WTC11 (cell line): ENCODE measurements at regions not wholly inside any gene's neighbourhood (a gene's known extent, or its start where the extent isn't known, plus 50 kb on each side); places are given as distances from the start of the nearest gene placed in this dataset.

ENCODE experiments used
- ATAC-seq: fragments of 200-7000 bp; cut with Tn5 transposase; 2 replicates; pipeline ENCODE4 v1.10.0; 2021; ENCODE audit warnings: mild to moderate bottlenecking, moderate library complexity
- CTCF ChIA-PET: fragments of 300-600 bp; sonication (Branson Sonifier 250); formaldehyde crosslinking; loops from one replicate; lab custom pipeline; 2021; ENCODE audit warnings: antibody characterized with exemption; lab: Charles Lee
- POLR2A ChIA-PET: fragments of 350-600 bp; sonication (Branson Sonifier 250); formaldehyde crosslinking; loops from one replicate; lab custom pipeline; 2021; ENCODE audit warnings: antibody characterized with exemption; lab: Charles Lee
- DNase-seq: peaks from one replicate; pipeline ENCODE4 v3.0.0; 2021; ENCODE audit warnings: low spot score
- H3K27ac Mint-ChIP-seq: 2 replicates; pipeline ENCODE4 v1.8.0; 2021; ENCODE audit warnings: mixed read lengths
- H3K27me3 Mint-ChIP-seq: 2 replicates; pipeline ENCODE4 v1.8.0; 2021; ENCODE audit warnings: low read depth, mild to moderate bottlenecking, moderate library complexity, mixed read lengths
- H3K36me3 Mint-ChIP-seq: 2 replicates; pipeline ENCODE4 v1.8.0; 2021; ENCODE audit warnings: mixed read lengths
- H3K4me1 Mint-ChIP-seq: 2 replicates; pipeline ENCODE4 v1.8.0; 2022; ENCODE audit warnings: mixed read lengths
- H3K4me3 Mint-ChIP-seq: 2 replicates; pipeline ENCODE4 v1.8.0; 2021; ENCODE audit warnings: mild to moderate bottlenecking, moderate library complexity, mixed read lengths
- H3K9me3 Mint-ChIP-seq: 2 replicates; pipeline ENCODE4 v1.8.0; 2021; ENCODE audit warnings: mixed read lengths
- AFF4 ChIP-seq: sonication (generic); formaldehyde crosslinking; IDR thresholded peaks from 2 replicates; pipeline ENCODE4 v1.8.1; 2023; ENCODE audit warnings: mild to moderate bottlenecking, missing genetic modification reagents, borderline replicate concordance
- ATF6 ChIP-seq: sonication (generic); formaldehyde crosslinking; IDR thresholded peaks from 2 replicates; pipeline ENCODE4 v1.8.1; 2023; ENCODE audit warnings: mild to moderate bottlenecking, missing genetic modification reagents
- CREB1 ChIP-seq: sonication (generic); formaldehyde crosslinking; IDR thresholded peaks from 2 replicates; pipeline ENCODE4 v1.8.0; 2023; ENCODE audit warnings: mild to moderate bottlenecking, missing genetic modification reagents
- CREM ChIP-seq: sonication (generic); formaldehyde crosslinking; IDR thresholded peaks from 2 replicates; pipeline ENCODE4 v1.8.1; 2022; ENCODE audit warnings: mild to moderate bottlenecking, missing genetic modification reagents, moderate library complexity
- FOXK1 ChIP-seq: sonication (generic); formaldehyde crosslinking; IDR thresholded peaks from 2 replicates; pipeline ENCODE4 v1.8.0; 2022; ENCODE audit warnings: mild to moderate bottlenecking, moderate library complexity, missing genetic modification reagents
- IRF2 ChIP-seq: sonication (generic); formaldehyde crosslinking; IDR thresholded peaks from 2 replicates; pipeline ENCODE4 v1.8.0; 2022; ENCODE audit warnings: low read depth, missing genetic modification reagents, borderline replicate concordance
- KAT7 ChIP-seq: sonication (generic); formaldehyde crosslinking; IDR thresholded peaks from 2 replicates; pipeline ENCODE4 v1.8.1; 2023; ENCODE audit warnings: missing genetic modification reagents, mild to moderate bottlenecking, borderline replicate concordance
- MXD4 ChIP-seq: fragments of 250-450 bp; sonication (Bioruptor Pico); IDR thresholded peaks from 2 replicates; pipeline ENCODE4 v1.8.0; 2021; ENCODE audit warnings: mild to moderate bottlenecking, moderate library complexity, borderline replicate concordance
- MYBL2 ChIP-seq: sonication (generic); formaldehyde crosslinking; IDR thresholded peaks from 2 replicates; pipeline ENCODE4 v1.8.1; 2023; ENCODE audit warnings: mild to moderate bottlenecking, moderate library complexity, missing genetic modification reagents
- NR1H2 ChIP-seq: sonication (generic); formaldehyde crosslinking; IDR thresholded peaks from 2 replicates; pipeline ENCODE4 v1.9.0; 2021; ENCODE audit warnings: mild to moderate bottlenecking, moderate library complexity, missing genetic modification reagents
- SMAD3 ChIP-seq: sonication (generic); formaldehyde crosslinking; IDR thresholded peaks from 2 replicates; pipeline ENCODE4 v1.8.0; 2022; ENCODE audit warnings: missing genetic modification reagents, mild to moderate bottlenecking, borderline replicate concordance
- USF1 ChIP-seq: sonication (generic); formaldehyde crosslinking; IDR thresholded peaks from 2 replicates; pipeline ENCODE4 v1.8.0; 2022; ENCODE audit warnings: mild to moderate bottlenecking, missing genetic modification reagents
- USF2 ChIP-seq: sonication (generic); formaldehyde crosslinking; IDR thresholded peaks from 2 replicates; pipeline ENCODE4 v1.8.1; 2023; ENCODE audit warnings: mild to moderate bottlenecking, missing genetic modification reagents, moderate library complexity
- ZBTB21 ChIP-seq: sonication (generic); formaldehyde crosslinking; IDR thresholded peaks from 2 replicates; pipeline ENCODE4 v1.8.1; 2023; ENCODE audit warnings: mild to moderate bottlenecking, missing genetic modification reagents, borderline replicate concordance
- ZBTB43 ChIP-seq: sonication (generic); formaldehyde crosslinking; IDR thresholded peaks from 2 replicates; pipeline ENCODE4 v1.8.1; 2023; ENCODE audit warnings: mild to moderate bottlenecking, missing genetic modification reagents
- ZMAT4 ChIP-seq: fragments of 250-450 bp; sonication (Bioruptor Pico); IDR thresholded peaks from 2 replicates; pipeline ENCODE4 v1.9.0; 2021; ENCODE audit warnings: mild to moderate bottlenecking
- ZNF219 ChIP-seq: sonication (generic); formaldehyde crosslinking; IDR thresholded peaks from 2 replicates; pipeline ENCODE4 v1.8.0; 2023; ENCODE audit warnings: missing genetic modification reagents, mild to moderate bottlenecking, borderline replicate concordance
- ZNF416 ChIP-seq: fragments of 250-450 bp; sonication (Bioruptor Pico); IDR thresholded peaks from 2 replicates; pipeline ENCODE4 v1.9.0; 2021; ENCODE audit warnings: mild to moderate bottlenecking, inconsistent platforms
- ZNF423 ChIP-seq: fragments of 250-450 bp; sonication (Bioruptor Pico); IDR thresholded peaks from 2 replicates; pipeline ENCODE4 v2.1.2; 2022; ENCODE audit warnings: mild to moderate bottlenecking, moderate library complexity

- ATAC-seq: no peak
- CTCF ChIA-PET: no interaction called here
- POLR2A ChIA-PET: no interaction called here
Observed at GRCh38 chr6:168886964-168887363, 366.7 kb downstream of the THBS2 start.

GRCh38 chr6:168885751-168886742 is 367.6 kb downstream of the THBS2 start:
- DNase-seq: no peak
- H3K27me3 Mint-ChIP-seq: peaks cover 17% of the 10 kb centered on the region
- no peak overlapping the region for H3K4me3 Mint-ChIP-seq
- no peak for TF ChIP-seq USF2 (CRISPR knock-in tag)
- no peak for TF ChIP-seq ZNF423 (CRISPR knock-in tag)
- no peak for TF ChIP-seq CREB1
- no peak for TF ChIP-seq IRF2 (CRISPR knock-in tag)
- TF ChIP-seq CREM (CRISPR knock-in tag): no peak
- no peak for TF ChIP-seq NR1H2 (CRISPR knock-in tag)
- TF ChIP-seq MXD4 (CRISPR knock-in tag): no peak
- no peak for TF ChIP-seq ZNF416
- TF ChIP-seq KAT7 (CRISPR knock-in tag): no peak
- TF ChIP-seq ZBTB21 (CRISPR knock-in tag): no peak
- TF ChIP-seq AFF4 (CRISPR knock-in tag): no peak

More at GRCh38 chr6:168886964-168887363, 366.7 kb downstream of the THBS2 start:
- no peak overlapping the region for H3K27ac Mint-ChIP-seq
- H3K9me3 Mint-ChIP-seq: no peaks in the 10 kb centered on the region
- H3K4me3 Mint-ChIP-seq: no peak overlapping the region
- H3K27me3 Mint-ChIP-seq: peaks cover 17% of the 10 kb centered on the region
- no peak for DNase-seq
- no peaks in the 10 kb centered on the region for H3K36me3 Mint-ChIP-seq
- no peak for TF ChIP-seq USF2 (CRISPR knock-in tag)
- no peak for TF ChIP-seq ZBTB43
- TF ChIP-seq FOXK1 (CRISPR knock-in tag): no peak
- TF ChIP-seq ATF6: no peak
- no peak for TF ChIP-seq MYBL2
- no peak for TF ChIP-seq SMAD3 (CRISPR knock-in tag)
- TF ChIP-seq ZMAT4 (CRISPR knock-in tag): no peak
- no peak for TF ChIP-seq USF1 (CRISPR knock-in tag)
- no peak for TF ChIP-seq ZNF219 (CRISPR knock-in tag)
- H3K4me1 Mint-ChIP-seq: peaks cover 7% of the 10 kb centered on the region

More at GRCh38 chr6:168885751-168886742, 367.6 kb downstream of the THBS2 start:
- CTCF ChIA-PET: no interaction called here
- no peak for ATAC-seq
- Mint-ChIP-seq H3K4me1 (peaks cover 7% of the 10 kb centered on the region), H3K36me3 (no peaks in the 10 kb centered on the region), H3K9me3 (no peaks in the 10 kb centered on the region), H3K27ac (no peak overlapping the region)
- POLR2A ChIA-PET: no interaction called here
